Ascending aorta (tissue), 2 donors: ENCODE measurements at regions not wholly inside any gene's neighbourhood (a gene's known extent, or its start where the extent isn't known, plus 50 kb on each side); places are given as distances from the start of the nearest gene placed in this dataset.

Source experiments
- DNase-seq, 2 donors: peaks; one replicate each; pipeline ENCODE4 v3.0.0-alpha.2; 2019; ENCODE audit warnings: low spot score in 2 of 2
- H3K27ac ChIP-seq, 2 donors: fragments of 200-600 bp; sonication (generic); one replicate each; pipeline ENCODE4 v1.5.1; 2016 to 2017; ENCODE audit warnings: mild to moderate bottlenecking in 1 of 2
- H3K27me3 ChIP-seq: fragments of 200-600 bp; sonication (generic); one replicate; pipeline ENCODE4 v1.5.1; 2017
- H3K36me3 ChIP-seq, 2 donors: fragments of 200-600 bp; sonication (generic); one replicate each; pipeline ENCODE4 v1.5.1; 2016
- H3K4me1 ChIP-seq, 2 donors: fragments of 200-600 bp; sonication (generic); one replicate each; pipeline ENCODE4 v1.5.1; 2016 to 2017; ENCODE audit warnings: mild to moderate bottlenecking in 1 of 2
- H3K4me3 ChIP-seq, 2 donors: fragments of 200-600 bp; sonication (generic); one replicate each; pipeline ENCODE4 v1.5.1; 2016 to 2017; ENCODE audit warnings: mild to moderate bottlenecking in 1 of 2
- H3K9me3 ChIP-seq, 2 donors: fragments of 200-600 bp; sonication (generic); one replicate each; pipeline ENCODE4 v1.5.1; 2016
- CTCF ChIP-seq, 3 experiments: fragments of 200-600 bp in 2 of 3; fragments of 450-650 bp in 1 of 3; sonication (generic) in 2 of 3; IDR thresholded peaks; one replicate each; pipeline ENCODE4 v1.5.1; 2016 to 2019; ENCODE audit warnings: antibody characterized with exemption in 3 of 3, mild to moderate bottlenecking in 1 of 3, moderate library complexity in 1 of 3
- intact Hi-C: fragments of 100-400 bp; cut with DNase I; formaldehyde crosslinking; loops from one replicate; pipeline ENCODE4 v1.15.1; 2023

GRCh38 chr16:85379041-85380001, 233.8 kb upstream of the GSE1 start:
- H3K4me1 ChIP-seq, result peaks cover 9 to 46% of the 10 kb centered on the region in 2 donors
- no peak for DNase-seq
- H3K36me3 ChIP-seq, result no peaks in the 10 kb centered on the region
- no peaks in the 10 kb centered on the region for H3K9me3 ChIP-seq
- no peak overlapping the region for H3K4me3 ChIP-seq
- intact Hi-C loops, result no loop called here
- H3K27me3 ChIP-seq, result no peaks in the 10 kb centered on the region
- no peak overlapping the region for H3K27ac ChIP-seq
- TF ChIP-seq CTCF (IDR thresholded peaks at IDR 0.05), result no peak

- H3K9me3 ChIP-seq, result no peaks in the 10 kb centered on the region
- H3K27ac ChIP-seq, result no peak overlapping the region
- no peaks in the 10 kb centered on the region for H3K27me3 ChIP-seq
- no peak overlapping the region for H3K4me3 ChIP-seq
- intact Hi-C loops, result no loop called here
- DNase-seq, result no peak
- no peak for TF ChIP-seq CTCF (IDR thresholded peaks at IDR 0.05)
- H3K36me3 ChIP-seq, result no peaks in the 10 kb centered on the region
- H3K4me1 ChIP-seq, result peaks cover 9 to 46% of the 10 kb centered on the region in 2 donors
Observed at GRCh38 chr16:85380002-85380395, 233.1 kb upstream of the GSE1 start.

GRCh38 chr16:85380905-85381737, 232.0 kb upstream of the GSE1 start:
- intact Hi-C loops, result no loop called here
- H3K27ac ChIP-seq, result no peak overlapping the region
- H3K4me1 ChIP-seq, result peaks cover 3 to 41% of the 10 kb centered on the region in 2 donors

GRCh38 chr16:85381738-85382592, 231.2 kb upstream of the GSE1 start:
- Histone ChIP-seq H3K9me3 (no peaks in the 10 kb centered on the region), H3K4me1 (peaks cover 0 to 33% of the 10 kb centered on the region in 2 donors), H3K4me3 (no peak overlapping the region), H3K27ac (peak overlapping the region in 1 of 2 donors; percentile 25), H3K36me3 (no peaks in the 10 kb centered on the region), H3K27me3 (no peaks in the 10 kb centered on the region)
- TF ChIP-seq CTCF (IDR thresholded peaks at IDR 0.05), result no peak
- no peak for DNase-seq
- intact Hi-C loops, result no loop called here

More at GRCh38 chr16:85380905-85381737, 232.0 kb upstream of the GSE1 start:
- H3K27me3 ChIP-seq, result no peaks in the 10 kb centered on the region
- no peaks in the 10 kb centered on the region for H3K9me3 ChIP-seq
- TF ChIP-seq CTCF (IDR thresholded peaks at IDR 0.05), result no peak
- DNase-seq, result no peak
- no peaks in the 10 kb centered on the region for H3K36me3 ChIP-seq
- no peak overlapping the region for H3K4me3 ChIP-seq

- Histone ChIP-seq H3K4me3 (no peak overlapping the region), H3K27me3 (no peaks in the 10 kb centered on the region), H3K36me3 (no peaks in the 10 kb centered on the region), H3K27ac (no peak overlapping the region), H3K9me3 (no peaks in the 10 kb centered on the region), H3K4me1 (peaks cover 0 to 26% of the 10 kb centered on the region in 2 donors)
- intact Hi-C loops, result no loop called here
- no peak for TF ChIP-seq CTCF (IDR thresholded peaks at IDR 0.05)
- DNase-seq, result no peak
Observed at GRCh38 chr16:85382717-85383118, 230.4 kb upstream of the GSE1 start.
